GM12873 (cell line): ENCODE measurements at regions not wholly inside any gene's neighbourhood (a gene's known extent, or its start where the extent isn't known, plus 50 kb on each side); places are given as distances from the start of the nearest gene placed in this dataset.

ENCODE experiments used
- TF ChIP-seq, protein P1 (sequence below): IDR thresholded peaks from 2 replicates; pipeline ENCODE4 v1.5.1; 2012; ENCODE audit warnings: low read depth, mild to moderate bottlenecking, moderate library complexity, low read length, control low read depth; ENCODE audit not compliant: insufficient read depth; ENCODE audit errors: missing control alignments

DNA sequence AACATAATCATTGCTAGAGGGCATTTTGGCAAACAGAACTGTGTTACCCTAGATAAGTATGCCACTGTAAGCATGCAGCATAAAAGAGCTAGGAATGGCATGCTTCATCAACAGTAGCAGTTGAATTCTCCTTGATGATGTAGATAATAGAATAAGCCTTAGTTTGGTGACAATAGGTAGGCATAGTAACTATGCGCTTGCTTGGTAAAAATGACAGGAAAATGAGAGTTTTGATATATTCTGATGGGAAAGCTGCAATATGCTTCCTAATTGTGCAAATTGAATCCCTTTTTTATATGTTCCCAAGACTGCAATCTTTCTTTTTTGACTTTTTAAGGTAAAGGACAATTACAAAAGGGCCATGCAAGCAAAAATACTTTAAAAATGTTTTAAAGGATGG, 930.9 kb upstream of the FAM98A start:
- TF ChIP-seq, protein P1, sequence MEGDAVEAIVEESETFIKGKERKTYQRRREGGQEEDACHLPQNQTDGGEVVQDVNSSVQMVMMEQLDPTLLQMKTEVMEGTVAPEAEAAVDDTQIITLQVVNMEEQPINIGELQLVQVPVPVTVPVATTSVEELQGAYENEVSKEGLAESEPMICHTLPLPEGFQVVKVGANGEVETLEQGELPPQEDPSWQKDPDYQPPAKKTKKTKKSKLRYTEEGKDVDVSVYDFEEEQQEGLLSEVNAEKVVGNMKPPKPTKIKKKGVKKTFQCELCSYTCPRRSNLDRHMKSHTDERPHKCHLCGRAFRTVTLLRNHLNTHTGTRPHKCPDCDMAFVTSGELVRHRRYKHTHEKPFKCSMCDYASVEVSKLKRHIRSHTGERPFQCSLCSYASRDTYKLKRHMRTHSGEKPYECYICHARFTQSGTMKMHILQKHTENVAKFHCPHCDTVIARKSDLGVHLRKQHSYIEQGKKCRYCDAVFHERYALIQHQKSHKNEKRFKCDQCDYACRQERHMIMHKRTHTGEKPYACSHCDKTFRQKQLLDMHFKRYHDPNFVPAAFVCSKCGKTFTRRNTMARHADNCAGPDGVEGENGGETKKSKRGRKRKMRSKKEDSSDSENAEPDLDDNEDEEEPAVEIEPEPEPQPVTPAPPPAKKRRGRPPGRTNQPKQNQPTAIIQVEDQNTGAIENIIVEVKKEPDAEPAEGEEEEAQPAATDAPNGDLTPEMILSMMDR: no peak

GRCh38 chr2:34523958-34524514, 924.9 kb upstream of the FAM98A start:
- TF ChIP-seq, protein P1: no peak

DNA sequence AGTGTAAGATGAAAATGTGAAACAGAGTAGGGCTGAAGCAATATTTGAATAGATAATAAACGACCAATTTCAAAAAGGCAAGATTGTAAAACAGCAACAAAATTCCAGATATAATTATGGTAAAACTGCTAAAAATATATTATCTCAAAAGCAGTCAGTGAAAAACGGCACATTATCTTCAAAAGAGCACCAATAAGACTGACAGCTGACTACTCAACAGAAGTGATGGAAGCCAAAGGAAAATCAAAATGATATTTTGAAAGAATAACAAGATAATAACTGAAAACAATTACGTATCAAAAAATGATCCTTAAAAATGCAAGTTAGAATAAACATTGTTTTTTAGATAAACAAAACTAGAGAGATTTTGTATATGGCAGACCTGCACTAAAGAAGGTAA, 920.6 kb upstream of the FAM98A start:
- TF ChIP-seq, protein P1: no peak

- TF ChIP-seq, protein P1: no peak
Observed at GRCh38 chr2:34498561-34498960, 899.5 kb upstream of the FAM98A start.

GRCh38 chr2:34492561-34493455, 893.7 kb upstream of the FAM98A start:
- TF ChIP-seq, protein P1: no peak

DNA sequence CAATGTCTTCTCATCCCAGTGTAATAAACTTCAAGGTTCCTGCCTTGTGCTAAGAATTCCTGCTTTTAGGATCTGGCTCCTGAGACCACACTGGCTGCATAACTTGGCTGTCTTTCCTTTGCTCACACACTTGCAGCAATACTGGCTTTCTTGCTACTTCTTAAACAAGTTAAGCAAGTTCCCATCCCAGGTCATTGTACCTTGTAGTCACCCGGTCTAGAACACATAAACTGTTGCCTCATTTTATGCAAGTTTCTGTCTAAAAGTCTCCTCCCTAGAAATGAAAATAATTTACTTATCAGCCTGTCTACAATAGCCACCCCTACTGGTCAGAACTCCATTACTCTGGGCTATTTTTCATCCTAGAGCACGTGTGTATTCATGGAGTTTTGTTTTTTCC, 887.9 kb upstream of the FAM98A start:
- TF ChIP-seq, protein P1: no peak

DNA sequence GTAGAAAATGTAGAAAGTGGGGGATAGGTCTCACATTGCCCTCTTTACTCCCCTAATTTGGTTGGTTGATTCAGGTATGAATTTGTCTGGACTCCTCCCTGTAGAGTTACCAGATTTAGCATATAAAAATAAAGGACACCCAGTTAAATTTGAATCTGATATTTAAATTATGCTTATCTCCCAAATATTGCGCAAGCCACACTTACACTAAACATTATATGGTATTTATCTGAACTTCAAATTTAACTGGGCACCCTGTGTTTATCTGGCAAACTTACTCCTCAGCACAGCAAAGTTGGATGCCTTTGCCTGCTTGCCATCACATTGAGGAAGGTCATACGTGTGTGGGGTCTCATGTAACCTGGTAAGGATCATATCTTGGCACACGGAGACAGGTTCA, 882.4 kb upstream of the FAM98A start:
- TF ChIP-seq, protein P1: no peak
